NCI-H446 treated with DMSO at 0.1 percent for 48 hours (cell line): ENCODE measurements at regions not wholly inside any gene's neighbourhood (a gene's known extent, or its start where the extent isn't known, plus 50 kb on each side); places are given as distances from the start of the nearest gene placed in this dataset.
A peak's percentile ranks its signal among the peaks of the same experiment; 100 is the strongest.

ENCODE experiments used
- DNase-seq: peaks from one replicate; lab custom pipeline; 2025; lab: John Stamatoyannopoulos, UW

DNA sequence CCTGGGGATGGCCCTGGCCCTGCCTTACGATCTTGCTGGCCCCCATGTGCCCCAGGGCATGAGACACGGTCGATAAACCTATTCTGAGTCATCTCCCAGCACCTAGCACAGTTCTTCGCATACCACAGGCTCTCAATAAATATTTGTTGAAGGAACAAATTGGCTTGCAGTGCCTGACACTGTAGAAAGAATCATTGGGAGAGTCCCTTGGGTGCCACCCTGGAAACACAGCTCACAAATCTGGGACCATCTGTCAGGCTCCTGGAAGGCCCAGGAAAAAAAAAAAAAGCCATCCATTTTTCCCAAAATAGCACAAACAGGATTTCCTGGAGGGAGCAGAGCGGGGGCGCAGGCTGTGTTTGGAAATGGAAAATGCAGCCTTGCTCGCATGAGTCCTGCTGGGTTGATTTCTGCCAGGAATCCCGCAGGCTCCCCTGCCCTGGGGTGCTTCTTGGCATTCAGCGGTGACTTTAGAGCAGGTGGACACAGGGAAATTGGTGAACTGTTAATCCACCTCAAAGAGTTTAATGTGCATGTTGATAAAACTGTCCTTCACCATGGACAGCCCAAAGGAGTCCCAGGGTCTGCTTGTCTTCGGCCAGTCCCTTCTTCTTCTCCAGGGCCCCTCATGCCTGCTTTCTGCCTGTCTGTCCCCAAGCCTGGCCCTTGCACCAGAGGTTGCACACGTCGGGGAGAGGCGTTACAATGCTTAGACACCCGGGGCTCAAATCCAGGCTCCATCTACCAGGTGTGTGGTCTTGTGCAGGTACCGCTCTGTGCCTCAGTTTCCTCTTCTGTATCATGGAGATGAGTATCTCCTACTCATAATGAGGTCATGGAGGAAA, 106.1 kb upstream of the RFLNA start:
- DNase-seq = peak; percentile 61

DNA sequence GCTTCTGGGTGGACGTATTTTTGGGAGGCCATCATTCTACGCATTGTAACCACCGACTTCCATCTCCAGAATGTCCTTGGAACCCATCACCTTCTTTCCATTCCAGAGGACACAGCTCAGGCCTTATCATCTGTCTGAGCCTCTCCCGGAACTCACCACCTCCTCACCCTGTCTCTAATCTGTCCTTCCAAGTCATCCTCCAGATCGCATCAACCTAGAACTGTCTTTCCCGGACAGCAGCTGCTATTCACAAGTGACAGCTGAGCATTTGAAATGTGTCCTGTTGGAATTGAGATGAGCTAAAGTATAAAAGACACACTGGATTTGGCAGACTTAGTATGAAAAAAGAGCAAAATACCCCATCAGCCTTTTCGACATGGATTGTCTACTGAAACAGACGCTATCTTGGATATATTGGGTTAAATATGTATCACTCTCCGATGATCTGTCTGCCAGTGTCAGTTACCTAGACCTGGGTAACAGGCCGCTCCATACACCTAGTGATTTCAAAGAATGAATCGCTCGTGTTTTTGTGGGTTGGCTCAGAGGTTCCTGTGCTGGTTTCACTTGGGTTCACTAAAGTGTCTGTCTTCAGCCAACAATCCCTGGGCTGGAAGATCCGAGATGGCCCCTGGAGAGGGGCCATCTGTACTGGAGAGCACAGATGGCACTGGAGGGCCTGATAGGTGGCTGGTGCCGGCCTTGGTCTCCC, 104.4 kb upstream of the RFLNA start:
- no peak for DNase-seq

DNA sequence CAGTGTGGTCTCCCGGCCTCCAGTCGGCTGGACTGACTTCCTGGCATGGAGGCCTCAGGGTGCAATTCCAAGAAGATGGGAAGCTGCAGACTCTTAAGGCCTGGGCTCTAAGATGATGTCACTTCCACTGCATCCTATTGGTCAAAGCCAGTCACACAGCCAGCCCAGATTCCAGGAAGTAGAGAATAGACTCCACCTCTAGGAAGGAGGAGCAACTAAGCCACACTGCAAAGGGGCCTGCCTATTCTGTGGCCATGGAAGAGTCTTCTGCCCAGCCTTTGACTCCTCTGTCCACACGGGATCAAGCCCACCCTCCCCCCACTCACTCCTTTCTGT, 103.9 kb upstream of the RFLNA start:
- DNase-seq = peak; percentile 76

DNA sequence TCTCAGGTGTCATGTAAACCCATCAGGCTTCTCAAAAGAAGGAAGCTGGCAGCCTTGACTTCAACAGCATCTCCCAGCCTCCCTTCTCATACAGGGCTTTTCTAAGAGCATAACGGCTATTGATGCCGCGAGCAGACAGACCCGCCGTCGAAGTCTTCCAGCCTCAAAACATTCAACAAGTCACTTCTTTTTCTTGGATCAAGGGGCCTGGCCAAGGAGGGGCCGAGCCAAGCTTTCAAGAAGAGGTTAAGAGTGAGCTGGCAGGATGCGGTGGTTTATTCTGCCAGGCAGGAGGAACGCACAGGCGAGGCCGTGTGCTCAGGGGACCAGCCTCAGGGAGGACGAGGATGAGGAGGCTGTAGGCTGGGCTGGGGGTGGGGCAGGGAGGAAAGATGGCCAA, 102.9 kb upstream of the RFLNA start:
- DNase-seq = no peak

DNA sequence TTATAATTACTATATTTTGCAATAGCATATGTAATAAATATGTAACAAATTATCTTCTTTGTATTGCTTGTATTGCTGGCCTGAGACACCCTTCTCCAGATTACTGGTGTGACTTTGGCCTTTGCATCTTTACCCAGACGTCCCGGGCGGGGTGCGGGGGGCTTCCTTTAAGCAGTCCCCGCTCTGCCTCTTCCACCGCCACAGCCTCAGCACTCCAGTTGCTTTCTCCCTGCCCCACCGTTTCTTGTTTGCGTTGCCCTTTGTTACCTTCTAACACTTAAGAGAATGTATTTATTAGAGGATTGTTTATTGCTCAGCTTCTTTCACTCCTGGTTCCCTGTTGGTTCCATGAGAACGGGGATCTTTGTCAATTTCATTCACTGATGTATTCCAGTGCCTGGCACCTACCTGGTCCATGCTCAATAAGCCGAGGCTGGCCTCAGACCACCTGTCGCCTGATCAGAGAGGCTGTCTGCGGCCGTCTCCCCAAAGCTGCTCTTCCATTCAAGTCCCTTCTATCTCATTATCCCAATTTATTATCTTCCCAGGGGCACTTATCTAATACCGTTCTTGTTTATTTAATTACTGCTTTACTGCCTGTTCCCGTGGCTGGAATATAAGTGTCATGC, 100.5 kb upstream of the RFLNA start:
- DNase-seq = no peak

DNA sequence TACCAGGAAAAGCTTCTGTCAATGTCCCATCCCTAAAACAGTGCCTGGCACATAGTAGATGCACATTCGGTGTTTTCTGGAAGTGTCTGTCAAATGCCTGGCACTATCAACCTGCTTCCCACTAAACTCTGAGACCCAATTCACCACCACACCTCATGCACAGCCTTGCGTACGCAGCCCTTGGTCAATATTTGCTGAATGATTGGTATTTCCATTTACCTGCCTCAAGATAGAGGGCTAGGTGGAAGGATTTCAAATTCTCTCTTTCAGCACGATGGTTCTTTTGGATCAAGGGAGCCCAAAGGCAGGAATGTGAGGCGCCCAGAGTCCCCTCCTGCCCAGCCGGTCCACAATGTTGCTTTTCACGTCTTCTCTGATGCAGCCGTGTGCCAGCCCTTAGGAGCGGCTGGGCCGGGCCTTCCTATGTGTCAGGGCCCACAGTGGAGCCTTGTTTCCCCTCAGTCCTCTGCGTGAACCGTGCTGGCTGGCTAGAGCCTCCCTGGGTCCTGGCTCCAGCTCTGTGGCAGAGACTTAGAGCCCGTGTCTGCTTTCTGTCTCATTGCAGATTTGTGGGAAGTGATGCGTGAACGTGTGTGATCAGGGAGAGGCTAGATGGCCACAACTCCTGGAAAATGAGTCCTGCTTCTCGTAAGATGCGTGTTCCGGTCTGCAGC, 99.9 kb upstream of the RFLNA start:
- DNase-seq = no peak

DNA sequence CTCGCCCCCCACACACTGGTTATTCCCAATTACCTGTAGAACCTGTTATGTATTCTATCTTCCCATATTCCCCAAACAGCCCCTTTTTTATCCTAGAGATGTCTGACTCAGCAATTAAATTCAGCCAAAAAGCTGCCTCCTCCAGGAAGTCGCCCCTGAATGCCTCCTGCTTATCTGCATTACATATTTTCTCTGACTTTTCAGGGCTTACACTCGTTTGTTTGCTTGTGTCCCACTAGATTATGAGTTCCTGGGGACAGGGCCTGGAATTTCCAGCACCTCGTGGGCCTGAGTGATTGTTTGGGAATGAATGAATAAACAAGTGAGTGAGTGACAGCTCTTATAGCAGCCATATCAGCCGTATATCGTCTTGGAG, 99.3 kb upstream of the RFLNA start:
- DNase-seq = no peak

DNA sequence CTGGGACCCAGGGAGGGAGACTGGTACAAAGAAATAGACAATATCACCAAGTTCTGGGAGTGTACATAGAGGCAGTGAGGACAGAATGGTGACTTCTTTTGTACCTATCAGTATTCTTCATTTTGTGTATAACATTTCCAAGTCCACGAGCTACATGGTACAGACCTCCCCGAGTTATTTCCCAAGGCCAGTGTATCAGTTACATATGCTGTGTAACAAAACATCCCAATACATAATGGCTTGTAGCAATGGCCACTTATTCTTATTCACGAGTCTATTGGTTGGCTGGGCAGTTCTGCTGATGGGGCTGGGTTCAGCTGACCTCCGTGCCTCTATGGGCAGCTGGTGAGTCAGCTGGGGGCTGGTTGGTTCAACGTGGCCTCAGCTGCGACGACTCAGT, 98.7 kb upstream of the RFLNA start:
- DNase-seq = no peak

DNA sequence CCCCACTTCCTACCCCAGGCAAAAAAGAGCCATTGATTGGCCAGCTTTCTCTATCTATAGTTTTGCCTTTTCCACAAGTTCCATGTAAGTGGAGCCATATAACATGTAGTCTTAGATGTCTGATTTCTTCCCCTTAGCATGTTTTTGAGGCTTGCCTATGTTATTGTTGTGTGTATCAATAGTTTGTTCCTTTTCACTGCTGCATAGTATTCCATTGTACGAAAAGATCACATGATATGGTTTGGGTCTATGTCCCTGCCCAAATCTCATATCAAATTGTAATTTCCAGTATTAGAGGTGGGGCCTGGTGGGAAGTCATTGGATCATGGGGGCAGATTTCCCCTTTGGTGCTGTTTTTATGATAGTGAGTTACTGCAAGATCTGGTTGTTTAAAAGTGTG, 93.6 kb upstream of the RFLNA start:
- DNase-seq = no peak

DNA sequence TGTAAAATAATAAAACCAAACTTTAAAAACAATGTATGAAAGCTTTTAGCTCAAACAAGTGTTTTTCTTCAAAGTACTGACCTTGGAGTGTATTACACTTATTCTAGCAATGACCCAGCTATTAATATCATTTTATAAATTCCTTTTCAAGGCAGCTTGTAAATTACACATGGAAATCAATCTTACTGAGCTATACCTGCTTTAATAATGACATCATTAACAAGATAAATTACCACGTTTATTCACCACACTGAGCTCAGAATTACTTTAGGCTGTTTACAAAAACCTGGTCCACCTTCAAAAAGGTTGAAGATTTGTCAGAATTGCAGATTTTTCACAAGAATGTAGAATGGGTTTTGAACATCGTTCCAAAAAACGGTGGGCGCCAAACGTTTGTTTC, 91.7 kb upstream of the RFLNA start:
- DNase-seq = no peak

DNA sequence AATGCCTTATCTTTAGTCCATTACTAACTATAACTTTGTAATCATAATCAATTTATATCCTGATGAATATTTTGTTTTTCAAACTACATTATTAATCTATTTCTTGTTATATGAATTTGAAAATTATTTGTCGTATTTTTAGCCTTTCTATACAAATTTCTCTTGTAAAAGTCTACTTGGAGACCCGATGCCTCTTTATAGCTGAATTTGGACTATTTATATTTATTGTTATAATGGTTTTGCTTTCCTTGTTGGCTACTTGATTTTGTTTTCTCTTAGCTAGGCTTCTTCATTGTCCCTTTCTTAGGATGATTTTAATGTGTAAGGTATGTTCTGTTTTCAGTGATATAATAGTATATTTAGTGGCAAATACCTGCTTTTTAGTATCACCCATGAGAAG, 89.5 kb upstream of the RFLNA start:
- no peak for DNase-seq

DNA sequence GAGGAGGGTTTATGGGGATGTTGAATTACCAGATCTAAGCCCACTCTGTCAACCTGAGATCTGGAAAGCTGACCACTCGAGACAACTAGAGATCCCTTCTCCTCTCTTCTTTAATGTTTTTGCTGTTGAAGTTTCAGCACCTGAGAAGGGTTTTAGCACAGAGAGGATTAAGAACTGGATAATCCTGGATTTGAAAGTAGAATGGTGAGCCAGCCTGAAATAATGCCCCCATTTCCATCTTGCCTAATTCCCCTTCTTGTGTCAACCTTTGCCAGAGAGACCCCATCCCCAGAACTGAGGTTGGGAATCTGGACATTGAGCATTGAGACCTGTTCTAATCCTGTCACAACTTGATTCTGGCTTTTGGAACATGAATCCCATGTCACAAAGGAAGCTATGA, 87.8 kb upstream of the RFLNA start:
- DNase-seq = no peak

DNA sequence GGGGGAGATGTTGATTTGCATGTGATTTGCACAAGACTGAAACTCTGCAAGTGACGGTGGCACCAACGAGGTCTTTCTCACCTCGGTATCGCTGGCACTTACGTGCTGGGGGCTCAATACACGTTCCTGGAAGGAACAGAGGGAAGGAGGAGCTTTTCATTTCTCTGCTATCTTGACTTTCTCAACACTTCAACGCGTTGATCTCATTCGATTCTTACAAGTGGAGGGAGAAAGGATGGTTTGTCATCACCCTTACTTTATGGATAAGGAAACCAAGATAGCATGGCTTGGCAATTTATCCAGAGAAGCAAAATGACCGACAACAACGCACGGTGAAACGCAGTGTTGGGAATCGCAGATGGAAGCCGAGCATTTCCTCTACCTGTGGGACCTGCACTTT, 87.3 kb upstream of the RFLNA start:
- no peak for DNase-seq

DNA sequence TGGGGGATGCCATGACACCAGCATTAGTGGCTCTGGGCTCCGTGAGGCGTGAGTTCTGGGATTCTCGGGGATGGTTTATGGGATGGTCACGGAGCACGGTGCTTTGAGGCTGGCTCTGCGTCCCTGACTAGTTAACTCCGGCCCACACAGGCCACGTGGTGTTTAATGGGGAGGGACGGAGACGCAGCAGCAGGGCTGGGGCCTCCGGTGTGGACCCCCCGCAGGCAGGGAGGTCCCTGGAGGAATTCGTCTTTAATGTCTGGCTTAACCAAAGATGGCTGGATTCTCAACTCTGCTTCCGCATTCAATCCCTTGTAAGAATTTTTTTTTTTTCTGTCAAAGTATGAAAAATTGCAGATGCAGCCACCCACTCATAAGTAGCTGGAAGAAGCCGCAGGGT, 86.4 kb upstream of the RFLNA start:
- DNase-seq = no peak

DNA sequence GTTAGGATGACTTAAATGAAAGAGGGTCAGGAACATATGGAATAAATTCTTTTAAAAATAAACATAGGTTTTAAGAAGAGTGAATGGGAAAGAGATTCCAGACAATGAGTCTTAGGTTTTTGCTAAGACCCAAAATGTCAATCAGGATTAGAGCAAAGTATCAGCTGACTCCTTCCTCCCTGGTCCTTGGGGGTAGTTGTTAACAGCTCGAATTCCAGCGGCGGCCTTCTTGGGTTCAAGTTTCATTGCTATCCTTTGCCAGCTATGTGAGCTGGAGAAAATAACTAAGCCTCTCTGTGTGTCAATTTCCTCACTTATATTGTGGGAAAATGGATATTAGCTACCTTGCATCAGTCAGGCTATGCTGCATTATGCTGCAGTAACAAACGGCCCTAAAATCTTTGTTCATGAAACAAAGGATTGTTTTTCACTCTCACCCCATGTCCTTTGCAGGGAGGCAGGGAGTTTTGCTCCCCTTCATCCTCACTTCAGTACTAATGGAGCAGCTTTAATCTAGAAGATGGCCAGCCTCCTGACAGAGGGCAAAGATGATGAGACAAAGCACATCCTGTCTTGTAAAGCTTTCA, 83.8 kb upstream of the RFLNA start:
- no peak for DNase-seq

DNA sequence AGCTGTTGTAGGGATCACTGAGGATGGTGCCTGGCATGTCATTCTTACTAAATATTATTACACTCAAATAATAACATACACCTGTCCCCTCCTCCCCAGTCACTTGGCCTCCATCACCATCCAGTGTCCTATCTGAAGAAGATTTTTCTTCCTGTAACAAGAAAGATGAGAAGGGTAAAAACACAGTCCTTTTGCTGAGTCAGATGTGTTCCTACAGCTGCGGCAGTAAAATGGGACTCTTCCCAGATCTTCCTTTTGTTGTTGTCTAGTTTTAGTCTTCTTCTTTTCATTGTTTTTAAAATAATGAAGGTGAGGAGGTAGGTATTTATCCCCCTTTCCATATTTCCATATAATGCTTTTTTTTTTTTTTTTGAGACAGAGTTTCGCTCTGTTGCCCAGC, 83.1 kb upstream of the RFLNA start:
- DNase-seq = no peak

DNA sequence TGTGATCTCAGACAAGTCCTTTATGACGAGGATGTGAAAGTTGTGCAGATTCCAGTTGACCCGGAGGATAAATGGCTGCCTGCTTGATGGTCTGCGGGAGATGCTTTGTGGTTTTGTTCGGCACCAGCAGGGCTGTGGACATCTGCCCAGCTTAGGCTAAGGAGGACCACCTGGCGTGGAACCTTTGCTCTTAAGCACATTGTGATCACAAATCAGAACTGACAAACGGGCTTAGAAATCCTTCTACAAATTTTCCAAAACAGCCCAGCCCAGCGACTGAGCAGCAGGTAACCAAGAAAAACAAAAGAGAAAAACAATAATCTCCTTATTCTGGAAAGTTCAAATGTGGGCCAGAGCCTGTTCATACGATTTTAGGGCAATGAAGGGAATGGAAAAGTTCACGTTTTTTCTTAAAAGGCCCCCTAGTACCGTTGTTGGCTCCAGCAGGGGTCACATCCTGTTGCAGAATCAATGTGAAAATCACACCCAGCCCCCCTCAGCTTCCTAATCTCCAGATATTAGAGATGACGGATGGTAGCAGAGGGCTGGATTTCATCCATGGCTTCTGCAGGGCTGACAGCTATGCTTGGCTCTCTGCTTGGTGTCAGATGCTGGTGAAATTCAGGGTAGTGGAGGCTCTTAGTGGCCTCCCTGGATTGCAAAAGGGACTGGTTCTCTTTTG, 81.1 kb upstream of the RFLNA start:
- no peak for DNase-seq

DNA sequence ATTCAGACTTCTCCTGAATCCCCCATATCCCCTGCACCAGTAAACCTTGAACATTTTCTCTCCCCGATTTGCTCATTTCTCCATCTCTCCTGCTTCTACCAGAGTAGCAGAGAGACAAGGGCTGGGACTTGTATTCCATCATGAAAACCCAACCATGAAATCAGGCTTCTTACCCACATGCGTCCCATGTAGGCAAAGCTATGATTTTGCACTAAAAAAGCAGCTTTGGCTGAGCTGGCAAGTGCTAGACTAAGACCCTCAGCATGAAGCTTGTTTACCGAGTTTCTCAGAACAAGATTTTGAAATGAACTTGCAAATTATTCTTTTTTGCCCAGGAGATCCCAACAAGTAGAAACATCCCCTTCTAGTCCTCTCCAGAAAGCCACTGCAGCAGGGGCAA, 80.3 kb upstream of the RFLNA start:
- DNase-seq = no peak

DNA sequence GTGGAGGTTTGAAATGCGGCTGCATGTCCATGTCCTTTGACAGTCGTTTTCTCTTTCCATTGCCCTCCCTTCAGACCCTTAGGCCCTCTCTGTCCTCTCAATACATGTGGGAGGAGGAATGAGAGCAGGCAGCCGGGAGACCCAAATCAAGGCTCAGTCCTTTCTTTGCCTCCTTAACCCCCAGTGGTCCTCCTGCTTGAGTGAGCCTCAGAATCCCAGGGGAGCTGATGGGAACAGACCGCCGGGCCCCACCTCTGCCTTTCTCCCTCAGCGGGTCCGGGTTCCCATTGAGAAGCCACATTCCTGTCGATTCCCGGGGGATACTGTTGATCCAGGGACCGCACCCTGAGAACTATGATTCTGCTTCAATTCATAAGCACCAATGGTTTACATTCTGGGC, 77.9 kb upstream of the RFLNA start:
- DNase-seq = no peak

DNA sequence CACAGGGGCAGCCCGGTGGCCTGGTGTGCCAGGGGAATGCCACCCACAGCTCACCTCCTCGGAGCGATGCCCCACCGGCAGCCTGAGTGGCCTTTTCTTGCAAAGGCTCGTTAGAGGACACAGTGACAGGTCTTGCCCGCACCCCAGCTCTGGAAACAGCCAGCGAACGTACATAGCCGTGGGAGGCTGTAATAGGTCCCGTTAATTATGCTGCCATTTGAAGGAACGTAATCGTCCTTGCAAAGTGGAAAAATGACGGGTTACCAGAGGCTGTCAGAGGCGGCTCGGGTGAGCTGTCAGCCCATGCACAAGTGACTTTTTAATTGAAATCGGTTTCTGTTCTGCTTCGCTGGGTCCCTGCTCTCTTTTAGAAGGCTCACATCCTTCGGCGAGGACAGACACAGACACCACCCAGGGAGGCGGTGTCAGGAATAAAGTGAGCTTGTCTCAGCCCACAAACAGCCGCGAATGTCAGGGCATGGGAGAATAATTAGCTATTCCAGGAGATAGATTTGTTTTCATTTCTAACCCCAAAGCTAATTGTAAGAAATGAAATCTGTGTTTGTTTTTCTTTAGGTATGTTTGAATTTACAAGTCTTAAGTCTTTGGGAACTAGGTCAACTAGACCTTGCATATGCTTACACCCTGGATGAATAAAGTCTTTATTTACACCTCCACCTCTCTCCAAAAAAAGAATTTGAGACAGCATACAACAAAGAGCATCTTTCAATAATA, 77.2 kb upstream of the RFLNA start:
- DNase-seq = no peak

DNA sequence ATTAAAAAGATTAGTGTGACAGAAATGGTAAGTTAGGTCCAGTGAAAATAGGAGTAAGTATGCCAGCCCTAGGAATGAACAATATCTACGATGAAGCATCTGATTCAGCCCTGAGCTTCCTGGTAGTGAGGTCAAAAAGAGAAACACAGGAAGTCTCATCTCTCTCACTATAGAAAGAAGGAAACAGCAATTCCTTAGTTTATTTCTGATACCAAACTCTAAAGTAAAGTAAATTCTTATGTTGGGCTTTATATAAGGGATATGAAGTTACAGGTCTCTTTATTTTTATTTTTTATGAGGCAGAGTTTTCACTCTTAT, 76.7 kb upstream of the RFLNA start:
- no peak for DNase-seq
